HG03457 (cell line): ENCODE measurements at regions not wholly inside any gene's neighbourhood (a gene's known extent, or its start where the extent isn't known, plus 50 kb on each side); places are given as distances from the start of the nearest gene placed in this dataset.

Source experiments
- ATAC-seq: cut with Tn5 transposase; IDR thresholded peaks from one replicate; pipeline ENCODE4 v1.9.1; 2021; ENCODE audit warnings: moderate number of reproducible peaks; ENCODE audit not compliant: unreplicated experiment

DNA sequence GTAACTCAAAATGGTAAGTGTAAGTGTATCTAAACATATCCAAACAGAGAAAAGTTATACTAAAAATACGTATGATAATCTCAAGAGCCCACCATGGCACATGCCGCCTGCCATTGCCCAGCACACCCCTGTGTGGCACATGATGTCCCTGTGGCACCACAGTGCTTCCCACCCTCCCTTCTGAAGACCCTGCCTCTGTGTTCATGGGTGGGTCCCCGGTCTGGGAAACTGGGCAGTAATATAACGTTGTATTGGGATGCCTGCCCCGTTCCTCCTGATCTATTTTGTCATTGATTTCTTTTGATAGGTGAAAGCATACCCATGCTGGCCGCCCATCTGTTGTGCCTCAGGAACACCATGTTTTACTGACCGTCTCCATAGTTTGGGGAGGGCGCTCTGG lies 296.8 kb upstream of the SHH start:
- ATAC-seq = no peak

DNA sequence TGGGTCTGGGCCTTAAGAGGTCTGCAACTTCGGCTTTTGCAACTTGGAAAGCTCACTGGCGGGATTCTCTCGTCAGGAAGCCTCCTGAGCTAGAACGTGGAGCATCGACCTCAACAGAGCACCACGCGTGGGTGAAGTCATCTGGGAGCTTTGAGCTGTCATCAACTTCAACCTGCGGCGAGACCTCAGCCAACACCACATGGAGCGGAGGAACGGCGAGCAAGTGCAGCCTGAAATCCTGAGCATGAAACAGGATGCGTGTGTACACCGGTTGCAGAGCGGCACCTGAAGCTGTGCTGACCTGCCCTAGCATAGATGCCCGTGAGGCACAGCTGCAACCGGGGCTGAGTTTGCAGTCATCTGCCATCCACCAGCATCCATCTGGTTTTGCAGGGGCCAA lies 295.7 kb upstream of the SHH start:
- no peak for ATAC-seq

DNA sequence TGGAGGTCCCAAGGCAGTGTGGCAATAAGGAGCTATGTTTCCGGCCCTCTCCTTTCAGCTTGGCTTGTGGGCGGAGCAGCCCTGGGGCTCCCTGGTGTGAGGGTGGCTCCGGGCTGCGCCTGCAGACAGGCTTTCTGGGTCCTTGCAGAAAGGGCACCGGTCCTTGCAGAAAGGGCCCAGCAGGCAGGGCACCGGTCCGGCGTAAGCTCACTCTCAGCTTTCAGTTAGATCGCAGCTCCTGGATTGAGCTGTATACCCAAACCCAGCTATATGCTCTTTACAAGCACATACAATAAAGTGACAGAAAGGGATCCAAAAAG lies 293.8 kb upstream of the SHH start:
- no peak for ATAC-seq

DNA sequence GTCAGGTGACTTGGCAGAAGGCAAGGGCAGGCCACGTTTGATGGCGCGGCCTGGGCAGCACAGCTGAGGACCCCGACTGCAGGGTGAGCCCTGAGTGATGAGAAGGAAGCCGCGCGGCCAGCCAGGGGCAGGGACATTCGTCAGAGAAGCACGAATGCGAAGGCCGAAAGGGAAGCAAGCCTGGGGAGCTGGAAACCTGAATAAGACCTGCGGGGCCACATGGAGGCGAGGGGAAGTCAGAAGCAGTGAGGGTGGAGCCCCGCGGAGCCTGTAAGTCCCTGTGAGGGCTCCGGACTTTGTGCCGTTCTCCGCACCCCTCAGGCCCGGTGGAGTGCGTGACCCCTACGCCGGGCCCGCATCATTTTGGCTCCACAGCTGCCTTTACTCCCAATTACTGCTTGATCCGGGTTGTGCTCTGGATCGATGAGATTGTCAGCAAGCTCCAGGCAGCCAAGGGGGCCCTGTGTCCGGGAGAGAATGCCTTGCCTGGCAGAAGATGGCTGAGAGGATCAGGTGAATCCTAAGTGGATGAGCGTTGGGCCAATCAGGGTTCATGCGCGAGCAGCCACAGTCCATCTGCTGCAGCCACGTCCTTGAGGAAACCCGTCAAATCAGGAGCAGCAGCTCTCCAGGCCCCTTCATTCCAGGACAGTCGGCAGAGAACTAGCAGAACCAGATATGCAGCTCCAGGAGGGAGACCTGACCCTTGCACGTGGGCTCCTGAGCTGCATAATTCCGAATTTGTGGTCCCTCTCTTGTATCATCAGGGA lies 293.3 kb upstream of the SHH start:
- ATAC-seq = no peak

DNA sequence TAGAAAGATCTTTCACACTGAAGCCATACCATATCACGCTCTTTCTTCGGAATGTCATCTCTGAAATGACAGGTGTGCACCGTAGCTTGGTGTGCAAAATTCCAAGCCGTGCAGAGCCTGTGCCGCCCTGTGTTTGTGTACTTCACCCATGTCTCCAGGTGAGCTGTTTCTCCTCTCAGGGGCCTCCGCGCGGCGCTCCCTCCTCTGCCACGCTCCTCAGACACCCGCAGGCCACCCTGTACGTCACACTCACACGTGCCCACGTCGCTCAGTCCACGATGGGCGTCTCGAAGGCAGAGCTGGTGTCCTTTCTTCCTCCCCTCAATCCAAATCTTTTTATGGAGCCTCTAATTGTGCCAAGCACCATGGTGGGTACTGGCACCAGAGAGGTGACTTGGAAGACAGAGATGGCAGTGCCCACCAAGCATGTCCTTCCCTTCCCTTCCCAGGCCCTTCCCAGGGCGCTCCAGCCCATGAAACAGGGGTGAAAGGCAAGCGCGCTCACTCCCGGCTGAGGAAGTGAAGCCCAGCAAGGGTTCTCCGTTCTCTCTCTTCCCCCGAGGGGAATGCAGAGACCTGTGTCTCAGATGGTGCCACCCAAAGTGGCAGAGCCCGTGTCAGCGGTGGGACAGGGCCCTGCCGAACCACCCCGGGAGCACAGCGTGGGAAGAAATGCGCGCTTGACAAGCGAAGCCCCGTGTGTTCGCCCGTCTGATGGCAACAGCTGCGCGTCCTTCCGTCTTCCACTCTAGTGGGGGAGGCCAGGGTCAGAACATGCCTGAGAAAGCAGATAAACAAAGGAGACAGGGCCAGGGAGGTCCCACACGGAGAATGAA lies 292.5 kb upstream of the SHH start:
- ATAC-seq = no peak

- no peak for ATAC-seq
These were observed 290.0 kb upstream of the SHH start for GRCh38 chr7:156102267-156102666.

DNA sequence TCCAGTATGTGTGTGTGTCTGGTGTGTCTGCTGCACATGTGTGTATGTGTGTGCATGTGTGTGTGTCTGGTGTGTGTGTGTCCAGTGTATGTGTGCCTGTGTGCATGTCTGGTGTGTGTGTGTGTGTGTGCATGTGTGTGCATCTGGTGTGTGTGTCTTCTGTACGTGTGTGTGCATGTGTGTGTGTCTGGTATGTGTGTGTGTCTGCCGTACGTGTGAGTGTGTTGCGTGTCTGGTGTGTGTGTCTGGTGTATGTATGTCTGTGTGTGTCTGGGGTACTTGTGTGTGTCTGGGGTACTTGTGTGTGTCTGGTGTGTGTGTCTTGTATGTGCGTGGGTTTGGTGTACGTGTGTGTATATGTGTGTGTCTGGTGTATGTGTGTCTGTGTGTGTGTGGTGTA lies 289.1 kb upstream of the SHH start:
- no peak for ATAC-seq

- ATAC-seq = no peak
These were observed 287.8 kb upstream of the SHH start for GRCh38 chr7:156100086-156100485.

- ATAC-seq = no peak
These were observed 286.8 kb upstream of the SHH start for GRCh38 chr7:156099085-156099484.

DNA sequence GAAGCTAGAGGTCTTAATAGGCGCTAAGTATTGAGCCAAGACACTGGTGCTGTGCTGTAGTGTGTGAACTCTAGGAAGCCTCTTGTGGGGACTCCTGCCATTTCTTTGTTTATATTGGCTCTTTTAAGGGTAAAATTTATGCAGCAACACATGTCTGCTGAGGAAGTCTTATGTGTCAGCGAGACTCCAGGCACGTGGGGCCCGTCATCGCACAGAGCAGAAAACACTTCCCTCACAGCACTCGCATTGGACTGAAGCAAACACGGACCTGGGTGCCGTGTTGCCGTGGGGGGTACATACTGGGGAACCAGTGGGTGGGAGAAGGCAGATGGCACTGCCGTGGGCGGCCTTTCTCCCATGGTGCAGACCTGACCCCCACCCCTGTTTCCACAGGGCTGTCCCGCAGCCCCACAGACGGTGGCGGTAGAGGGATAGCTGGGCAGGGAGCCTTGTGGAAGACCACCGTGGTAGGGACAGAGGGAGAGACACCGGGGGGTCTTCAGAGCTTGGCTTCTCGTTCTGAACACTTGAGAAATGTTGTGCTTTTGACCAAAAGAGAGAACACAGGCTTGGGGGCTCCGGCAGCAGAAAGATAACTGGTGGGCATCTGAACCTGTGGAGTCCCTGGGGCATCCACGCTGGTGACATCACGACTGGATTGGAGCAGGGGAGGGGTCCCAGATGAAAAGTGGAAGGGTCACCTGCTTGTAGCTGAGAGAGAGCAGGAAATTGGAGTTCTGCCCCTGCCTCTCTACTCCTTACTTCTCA lies 284.7 kb upstream of the SHH start:
- ATAC-seq = no peak

DNA sequence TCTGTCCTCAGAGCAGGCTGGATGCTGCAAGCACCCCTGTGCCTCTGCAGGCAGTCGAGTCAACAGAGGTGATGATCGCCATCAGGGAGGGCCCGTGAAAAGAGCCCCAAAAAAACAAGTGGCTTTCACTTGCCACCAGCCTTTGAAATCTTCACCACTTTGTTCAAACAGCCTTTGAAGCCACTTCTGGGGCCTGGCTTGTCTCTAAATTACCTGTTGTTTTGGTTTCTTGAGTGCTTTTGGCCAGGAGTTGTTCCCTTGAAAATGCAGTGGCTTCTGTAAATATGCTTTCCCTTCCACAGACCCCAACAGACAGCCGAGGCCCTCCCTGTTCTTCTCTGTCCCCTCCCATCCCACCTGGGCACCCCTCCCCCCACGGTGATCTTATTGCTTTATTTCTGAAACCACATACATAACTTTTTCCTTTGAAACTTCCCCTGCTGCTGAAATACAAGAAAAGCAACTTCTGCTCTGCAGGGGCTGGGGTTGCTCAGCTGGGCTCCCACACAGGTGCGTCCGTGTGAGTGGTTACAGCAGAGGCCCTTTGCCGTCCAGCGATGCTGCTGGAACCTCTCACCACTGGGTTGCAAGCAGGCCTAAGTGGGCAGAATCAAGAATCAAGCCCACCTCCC lies 283.8 kb upstream of the SHH start:
- ATAC-seq = no peak

- ATAC-seq = no peak
These were observed 282.3 kb upstream of the SHH start for GRCh38 chr7:156094350-156095146.

GRCh38 chr7:156092307-156092706 lies 280.0 kb upstream of the SHH start:
- no peak for ATAC-seq

DNA sequence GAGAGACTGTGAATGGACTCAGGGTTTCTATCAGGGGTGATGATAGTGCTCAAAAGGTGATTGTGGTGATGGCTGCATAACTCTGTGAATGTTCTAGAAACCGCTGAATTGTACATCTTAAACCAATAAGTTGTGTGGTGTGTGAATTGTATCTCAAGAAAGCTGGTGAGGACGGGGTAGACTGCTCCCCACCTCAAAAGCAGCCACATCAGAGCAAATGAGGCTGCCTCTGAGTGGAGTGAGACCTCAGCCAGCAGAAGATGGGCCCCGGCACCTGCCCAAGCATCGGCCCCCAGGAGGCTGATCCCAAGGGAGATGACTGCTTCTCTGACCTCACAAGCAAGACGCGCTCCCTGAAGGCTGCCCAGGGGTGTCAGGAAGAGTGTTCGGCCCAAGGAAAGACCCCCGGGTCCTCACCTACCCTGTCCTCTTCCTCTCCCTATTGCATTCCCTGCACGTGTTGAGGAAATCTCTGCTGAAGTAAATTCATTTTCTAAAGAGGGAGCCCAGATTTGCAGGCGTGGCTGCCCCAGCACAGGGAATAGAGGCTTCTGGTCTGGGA lies 279.3 kb upstream of the SHH start:
- no peak for ATAC-seq

- ATAC-seq = no peak
These were observed 278.7 kb upstream of the SHH start for GRCh38 chr7:156090988-156091387.

GRCh38 chr7:156089222-156089621 lies 277.0 kb upstream of the SHH start:
- no peak for ATAC-seq

DNA sequence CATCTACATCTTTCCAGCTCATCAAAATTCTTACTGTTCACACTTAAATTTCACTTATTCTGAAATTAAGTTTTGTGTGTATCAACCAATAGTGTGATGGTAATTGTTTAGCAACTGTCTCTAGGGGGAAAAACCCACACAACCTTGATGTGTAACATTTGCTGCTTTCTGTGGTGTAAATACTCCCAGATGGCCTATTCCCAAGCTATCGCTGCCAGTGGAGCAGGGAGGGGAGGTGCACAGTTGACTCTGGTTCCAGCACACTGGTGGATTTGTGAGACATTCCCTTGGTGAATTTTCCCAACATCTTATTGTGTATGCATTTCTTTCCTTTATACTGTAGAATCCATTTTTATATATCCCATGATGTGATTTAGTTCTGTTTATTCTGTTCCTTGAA lies 275.9 kb upstream of the SHH start:
- ATAC-seq = no peak

DNA sequence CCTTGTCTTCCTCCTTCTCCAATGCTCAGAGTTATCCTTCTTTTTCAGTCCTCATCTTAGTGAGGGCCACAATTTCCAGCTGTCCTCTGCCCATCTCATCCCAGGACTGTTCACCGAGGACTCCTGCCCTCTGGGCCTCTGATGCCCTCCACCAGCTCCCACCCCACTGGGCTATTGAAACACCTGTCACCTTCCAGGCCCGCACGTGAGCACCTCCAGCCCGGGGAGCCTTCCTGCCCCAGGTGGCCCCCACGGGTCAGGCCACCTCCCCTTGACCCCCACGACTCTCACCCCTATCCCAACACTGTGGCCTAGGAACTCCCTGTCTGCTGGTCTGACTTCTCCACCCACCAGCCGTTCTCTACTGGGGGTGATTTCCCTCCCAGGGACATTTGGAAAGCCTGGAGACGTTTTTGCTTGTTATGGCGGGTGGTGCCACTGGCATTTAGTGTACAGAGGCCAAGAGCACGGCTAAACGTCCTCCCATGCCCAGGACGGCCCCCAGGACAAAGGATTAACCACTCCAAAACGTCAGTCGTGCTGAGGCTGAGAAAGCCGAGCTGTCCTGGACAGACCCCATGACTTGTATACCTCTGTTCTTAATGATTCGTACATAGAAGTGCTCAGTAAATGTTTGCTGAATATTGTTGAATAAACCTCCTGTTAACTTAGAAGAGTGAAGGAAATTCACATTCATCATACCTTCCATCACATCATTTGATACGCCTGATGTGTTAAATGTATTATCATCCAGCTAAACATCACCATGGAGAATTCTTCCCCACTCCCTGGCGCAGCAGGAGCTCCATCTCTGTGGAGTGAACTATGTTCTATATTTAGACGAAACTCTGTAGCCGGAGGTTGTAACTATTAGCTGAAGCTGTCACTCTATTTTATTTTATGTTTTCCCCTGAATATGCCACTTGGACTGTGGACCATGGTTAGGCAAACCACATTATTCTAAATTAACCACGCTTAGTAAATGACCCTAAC lies 270.1 kb upstream of the SHH start:
- no peak for ATAC-seq

DNA sequence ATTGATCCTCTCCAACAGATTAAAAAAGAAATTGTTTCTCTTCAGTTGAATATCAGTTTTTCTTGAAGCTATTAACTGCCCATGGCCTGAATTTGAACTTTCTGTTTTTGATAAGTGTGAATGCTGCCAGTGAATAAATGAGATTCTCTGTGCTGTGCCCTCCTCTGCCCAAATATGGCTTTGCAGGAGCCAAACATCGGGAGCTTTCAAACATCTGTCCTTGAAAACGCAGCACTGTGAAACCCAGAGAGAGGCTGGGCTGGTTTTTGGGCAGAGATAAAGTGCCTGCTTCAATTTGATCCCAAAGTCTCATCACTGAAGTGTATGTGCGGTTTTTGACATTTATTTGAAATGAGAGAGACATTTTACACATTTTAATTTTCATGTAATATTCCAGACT lies 268.3 kb upstream of the SHH start:
- ATAC-seq = no peak
